ENCODE measurements at regions not wholly inside any gene's neighbourhood (a gene's known extent, or its start where the extent isn't known, plus 50 kb on each side); places are given as distances from the start of the nearest gene placed in this dataset.

- DNase-seq (ENCODE audit: extremely low read depth in 1 of 4, low spot score in 3 of 4) (no peak), ATAC-seq (no peak), FAIRE-seq (no peak)
- Histone ChIP-seq H3K9me3 (replicated peaks; ENCODE audit: control insufficient read depth, insufficient read depth, low read depth, low read length) (no peaks in the 10 kb centered on the region), H3K9ac (ENCODE audit: insufficient read depth in 1 of 2, low read depth in 2 of 2, low read length in 2 of 2) (no peak overlapping the region), H3K4me3 (no peak overlapping the region), H3K9me1 (ENCODE audit: control insufficient read depth, insufficient read depth, low read length) (no peaks in the 10 kb centered on the region), H4K20me1 (replicated peaks; ENCODE audit: control insufficient read depth, insufficient read depth, low read length) (no peaks in the 10 kb centered on the region), H3K4me1 (replicated peaks in 1 of 2; ENCODE audit: control insufficient read depth in 2 of 2, insufficient read depth in 2 of 2, low read length in 2 of 2) (no peaks in the 10 kb centered on the region), H3K27ac (ENCODE audit: extremely low read depth, low read depth, low read length) (no peak overlapping the region), H3K79me2 (ENCODE audit: control insufficient read depth, insufficient read depth, low read length) (no peaks in the 10 kb centered on the region), H3K4me2 (ENCODE audit: insufficient read depth, low read length) (no peak overlapping the region), H2AFZ (ENCODE audit: low read depth, low read length) (no peak overlapping the region), H3K36me3 (ENCODE audit: control insufficient read depth, insufficient read depth, low read length) (no peaks in the 10 kb centered on the region), H3K27me3 (ENCODE audit: control insufficient read depth in 2 of 2, insufficient read depth in 2 of 2, low read length in 2 of 2) (no peaks in the 10 kb centered on the region)
- CTCF ChIA-PET (ENCODE audit: low intra/inter-chr PET ratio), result no interaction called here
- WGBS (ENCODE audit: insufficient coverage, low coverage, missing lambda C conversion rate), result 0% methylated on average over 1 of the region's 1 CpG
- TF ChIP-seq ZFP1 (CRISPR knock-in tag; IDR thresholded peaks at IDR 0.05) (no peak), SREBF1 (IDR thresholded peaks at IDR 0.05; ENCODE audit: borderline replicate concordance, low read depth, low read length) (no peak), HMGXB4 (CRISPR knock-in tag; IDR thresholded peaks at IDR 0.05) (no peak), CBX2 (IDR thresholded peaks at IDR 0.05; ENCODE audit: insufficient read depth, low read length, poor library complexity, severe bottlenecking) (no peak), ZFX (CRISPR knock-in tag; IDR thresholded peaks at IDR 0.05) (no peak), FOXP4 (CRISPR knock-in tag; IDR thresholded peaks at IDR 0.05; ENCODE audit: borderline replicate concordance) (no peak), ZBTB5 (IDR thresholded peaks at IDR 0.05) (no peak), ZNF217 (CRISPR knock-in tag; IDR thresholded peaks at IDR 0.05) (no peak), RNF2 (IDR thresholded peaks at IDR 0.05) (no peak), OTX1 (CRISPR knock-in tag; IDR thresholded peaks at IDR 0.05) (no peak), C11orf30 (IDR thresholded peaks at IDR 0.05; ENCODE audit: low read depth) (no peak), NONO (IDR thresholded peaks at IDR 0.05; ENCODE audit: low read depth in 2 of 2, low read length in 1 of 2) (no peak), ZNF586 (CRISPR knock-in tag; conservative IDR thresholded peaks at IDR 0.05) (no peak)
- in situ Hi-C loops (cut with MboI) (no loop called here), intact Hi-C loops (cut with micrococcal nuclease) (no loop called here)
- BruUV-seq (replicated peaks), result no TSS peak
- POLR2A ChIA-PET, result no interaction called here
Observed at GRCh38 chr3:167162083-167162482, 218.0 kb downstream of the ZBBX start.

Measured in K562 (cell line).